CD4-positive, alpha-beta T cell treated with Interleukin-21 for 1 hour (primary cell): ENCODE measurements at regions not wholly inside any gene's neighbourhood (a gene's known extent, or its start where the extent isn't known, plus 50 kb on each side); places are given as distances from the start of the nearest gene placed in this dataset.

ENCODE experiments used
- DNase-seq: peaks from one replicate; pipeline ENCODE4 v3.0.0-alpha.2; 2020

GRCh38 chr5:5615569-5615968 lies 193.1 kb downstream of the ICE1 start:
- DNase-seq, result no peak

DNA sequence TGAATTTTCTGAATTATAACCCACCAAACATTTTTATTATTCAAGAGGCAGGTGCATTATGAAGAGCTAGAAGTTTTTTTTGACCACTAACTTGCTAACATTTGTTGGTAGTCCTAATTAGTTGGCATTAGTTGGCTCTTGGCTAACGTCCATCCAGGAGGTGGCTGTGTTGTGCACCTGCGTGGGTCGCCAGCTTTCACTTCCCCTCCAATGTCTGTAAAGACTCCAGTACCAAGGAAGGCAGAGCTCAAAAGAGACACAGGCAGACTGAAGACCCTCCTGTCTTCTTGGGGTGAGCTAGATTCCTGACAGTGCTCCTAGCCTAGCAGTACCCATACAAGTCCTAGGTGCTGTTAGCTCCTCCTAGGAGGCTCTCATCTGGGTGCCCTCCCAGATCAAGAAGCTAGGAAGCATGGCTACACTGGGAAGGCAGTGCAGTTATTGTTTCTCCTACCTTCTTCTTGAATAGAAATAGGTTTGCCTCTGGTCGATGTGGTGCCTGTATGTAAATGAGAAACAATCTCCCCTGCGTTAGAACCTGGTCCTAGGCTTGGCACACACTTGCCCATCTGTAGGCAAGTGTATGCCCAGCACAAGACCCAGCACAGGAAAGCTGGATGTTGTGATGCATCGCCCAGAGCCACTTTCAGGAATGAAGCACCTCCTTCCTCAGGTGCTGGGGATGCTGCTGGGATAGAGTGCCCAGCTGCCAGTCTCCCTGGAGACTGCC lies 190.9 kb downstream of the ICE1 start:
- DNase-seq, result no peak

GRCh38 chr5:5612096-5612495 lies 189.6 kb downstream of the ICE1 start:
- no peak for DNase-seq

GRCh38 chr5:5609935-5610334 lies 187.5 kb downstream of the ICE1 start:
- no peak for DNase-seq

- no peak for DNase-seq
Measured at GRCh38 chr5:5605170-5605764, 182.8 kb downstream of the ICE1 start.

DNA sequence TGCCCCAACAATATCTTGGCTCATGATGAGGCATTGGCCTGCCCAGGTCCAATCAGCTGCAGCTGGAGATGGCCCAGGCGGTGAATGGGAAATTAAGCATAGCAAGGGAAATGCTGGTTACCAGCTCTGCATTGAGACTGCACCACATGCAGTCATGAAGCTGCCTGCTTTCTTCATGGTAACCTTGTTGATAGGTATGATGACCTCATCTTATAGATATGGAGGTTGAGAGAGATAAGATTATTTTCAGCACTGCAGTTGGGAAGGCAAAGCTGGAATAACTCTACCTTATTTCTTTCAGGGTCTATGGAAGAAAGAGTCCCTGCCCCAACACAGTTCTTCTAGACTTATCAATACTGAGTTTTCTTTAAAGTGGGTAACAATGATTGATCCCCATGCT lies 180.1 kb downstream of the ICE1 start:
- no peak for DNase-seq

GRCh38 chr5:5598547-5599113 lies 176.2 kb downstream of the ICE1 start:
- DNase-seq, result no peak

DNA sequence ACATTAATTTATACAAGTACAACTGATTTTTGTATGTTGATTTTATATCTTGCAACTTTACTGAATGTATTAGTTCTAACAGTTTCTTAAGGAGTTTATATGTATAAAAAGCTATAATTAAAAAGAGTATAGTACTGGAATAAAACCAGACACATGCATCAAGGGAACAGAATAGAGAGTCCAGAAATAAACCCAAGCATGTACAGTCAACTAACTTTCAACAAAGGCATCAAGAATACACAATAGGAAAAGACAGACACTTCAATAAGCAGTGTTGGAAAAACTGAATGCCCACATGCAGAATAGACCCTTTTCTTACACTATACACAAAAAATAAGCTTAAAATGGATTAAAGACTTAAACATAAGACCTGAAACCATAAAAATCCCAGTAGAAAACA lies 170.9 kb downstream of the ICE1 start:
- DNase-seq, result no peak

GRCh38 chr5:5592541-5592940 lies 170.1 kb downstream of the ICE1 start:
- DNase-seq, result no peak

DNA sequence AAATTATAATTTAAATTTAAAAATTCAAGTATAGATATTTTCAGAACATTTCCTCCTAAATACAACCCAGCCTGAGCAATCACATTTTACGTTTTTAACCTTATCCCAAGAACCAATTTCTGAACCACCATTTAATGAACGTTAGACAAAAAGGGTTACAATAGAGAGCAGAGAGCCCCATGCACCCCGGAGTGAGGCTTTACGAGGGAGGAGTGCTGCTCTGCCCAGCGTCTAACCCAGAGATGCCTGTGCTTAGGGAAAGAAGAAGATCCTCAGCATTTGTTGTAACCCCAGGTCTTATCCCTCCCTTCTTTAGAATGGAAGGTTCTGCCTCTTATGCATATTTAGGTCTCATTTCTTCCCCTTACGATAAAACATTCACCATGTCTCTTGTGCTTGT lies 169.1 kb downstream of the ICE1 start:
- no peak for DNase-seq

DNA sequence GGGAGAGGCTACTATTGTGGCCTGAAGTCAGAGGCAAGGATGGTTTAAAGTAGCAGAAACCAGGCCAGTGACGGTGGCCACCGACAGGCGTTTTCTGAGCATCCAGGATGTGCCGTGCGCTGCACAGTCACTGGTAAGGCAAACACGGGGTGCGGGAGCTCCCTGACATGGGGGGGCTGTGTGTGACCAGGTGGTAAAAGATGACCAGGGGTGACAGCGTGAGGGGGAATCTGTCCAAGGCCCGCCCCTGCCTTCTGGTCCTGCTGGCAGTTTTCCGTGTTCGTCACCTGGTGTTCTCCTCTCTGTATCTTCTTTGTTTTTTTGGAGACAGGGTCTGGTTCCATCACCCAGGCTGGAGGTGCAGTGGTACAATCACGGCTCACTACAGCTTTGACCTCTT lies 167.4 kb downstream of the ICE1 start:
- DNase-seq, result no peak

DNA sequence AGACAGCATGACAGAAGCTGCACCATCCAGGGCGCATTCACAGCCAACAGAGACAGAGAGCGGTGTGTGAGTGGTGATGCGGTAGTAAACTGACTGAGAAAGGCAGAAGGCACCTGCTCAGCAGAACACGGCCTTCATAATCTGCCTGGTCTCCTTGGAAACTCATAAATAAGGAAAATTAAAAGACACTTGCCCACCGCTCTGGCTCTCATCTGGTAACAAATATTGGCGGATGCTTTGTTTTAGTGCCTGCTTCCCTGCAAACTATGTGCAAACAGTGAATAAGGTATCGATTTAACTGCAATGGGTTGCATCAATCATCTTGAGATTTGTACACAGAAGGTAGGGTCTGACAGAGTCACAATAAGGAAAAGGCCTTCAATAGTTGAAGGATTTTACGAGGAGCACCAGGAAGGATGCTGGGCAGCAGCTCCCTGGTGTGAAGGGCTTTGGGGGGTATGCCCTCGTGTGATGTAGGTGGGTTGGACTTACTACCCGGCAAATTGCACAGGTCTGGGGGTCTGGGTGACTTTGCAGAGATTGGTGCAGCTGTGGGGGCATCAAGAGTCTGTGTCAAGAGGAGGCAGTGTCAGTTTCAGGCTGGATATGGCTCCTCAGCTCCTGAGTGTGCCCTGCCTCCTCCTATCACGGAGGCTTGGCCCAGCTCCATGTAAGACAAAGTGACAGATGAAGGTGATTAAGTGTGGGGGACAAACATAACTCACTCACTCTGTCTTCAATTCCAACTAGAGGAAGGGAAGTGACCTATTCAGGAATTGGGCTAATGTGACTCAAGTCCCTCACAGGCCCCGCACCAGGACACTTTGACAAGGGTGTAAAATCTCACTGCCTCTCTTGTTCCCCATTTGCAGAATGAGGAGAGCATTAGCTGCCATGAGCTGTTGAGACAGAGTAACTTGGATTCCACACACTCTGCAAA lies 166.7 kb downstream of the ICE1 start:
- no peak for DNase-seq

DNA sequence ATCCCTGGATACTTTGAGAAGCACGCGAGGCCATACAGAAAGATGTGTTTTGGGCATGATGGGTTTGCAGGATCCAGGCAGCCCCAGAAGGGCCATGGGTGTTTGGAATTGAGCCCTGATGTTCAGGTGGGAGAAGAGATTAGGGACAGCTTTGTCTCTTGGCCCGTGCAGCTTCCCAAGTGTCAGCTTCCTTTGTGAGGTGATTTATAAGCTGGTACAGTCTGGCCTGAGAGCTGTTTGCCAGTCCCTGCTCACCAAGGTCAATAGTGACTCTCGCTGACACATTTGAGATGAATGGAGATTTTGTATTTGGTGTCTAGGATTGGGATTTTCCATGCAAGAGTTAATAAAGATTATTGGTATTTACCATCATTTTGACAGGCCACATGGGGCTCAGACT lies 165.9 kb downstream of the ICE1 start:
- no peak for DNase-seq

GRCh38 chr5:5587474-5587873 lies 165.0 kb downstream of the ICE1 start:
- no peak for DNase-seq

DNA sequence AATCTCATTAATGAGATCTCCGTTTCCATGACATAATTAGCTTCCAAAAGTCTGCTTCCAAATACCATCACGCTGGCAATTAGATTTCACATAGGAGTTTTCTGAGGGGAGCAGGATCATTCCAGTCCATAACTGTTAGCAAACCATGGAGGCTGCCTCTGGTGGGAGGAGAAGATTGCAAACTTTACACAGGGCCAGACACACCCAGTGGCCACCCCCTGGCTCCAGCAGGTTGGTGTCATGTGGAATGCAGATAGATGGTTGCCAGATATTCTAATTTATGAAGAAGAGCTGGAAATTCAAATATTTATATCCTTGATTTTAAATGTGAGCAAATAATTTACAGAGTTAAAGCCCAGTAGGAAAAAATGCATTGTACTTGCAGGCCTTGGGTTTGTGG lies 164.2 kb downstream of the ICE1 start:
- no peak for DNase-seq

GRCh38 chr5:5585751-5586341 lies 163.4 kb downstream of the ICE1 start:
- DNase-seq, result no peak

- no peak for DNase-seq
Measured at GRCh38 chr5:5584751-5585150, 162.3 kb downstream of the ICE1 start.

DNA sequence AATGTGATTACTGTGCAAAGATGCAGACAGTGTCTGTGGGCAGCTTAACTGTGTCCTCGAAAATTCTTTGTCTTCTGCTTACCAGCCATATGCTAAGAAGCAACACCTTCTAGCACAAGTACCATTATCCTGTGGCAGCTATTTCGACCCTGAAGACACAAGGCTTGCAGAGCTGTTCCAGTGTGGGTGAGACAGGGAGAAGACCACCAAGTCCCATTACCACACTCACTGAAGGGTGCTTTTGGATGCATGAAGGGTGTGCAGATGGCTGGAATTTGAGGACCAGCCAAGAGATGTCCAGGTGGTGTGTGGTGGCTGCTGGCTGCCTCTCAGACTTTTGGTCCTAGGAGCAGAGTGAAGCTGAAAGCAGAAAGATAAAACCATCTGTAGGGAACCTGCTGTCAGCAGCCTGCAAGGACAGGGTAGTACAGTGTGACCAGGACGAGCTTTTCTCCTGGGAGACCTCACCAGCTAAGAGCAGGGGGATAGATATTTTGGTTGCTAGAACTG lies 161.8 kb downstream of the ICE1 start:
- no peak for DNase-seq

DNA sequence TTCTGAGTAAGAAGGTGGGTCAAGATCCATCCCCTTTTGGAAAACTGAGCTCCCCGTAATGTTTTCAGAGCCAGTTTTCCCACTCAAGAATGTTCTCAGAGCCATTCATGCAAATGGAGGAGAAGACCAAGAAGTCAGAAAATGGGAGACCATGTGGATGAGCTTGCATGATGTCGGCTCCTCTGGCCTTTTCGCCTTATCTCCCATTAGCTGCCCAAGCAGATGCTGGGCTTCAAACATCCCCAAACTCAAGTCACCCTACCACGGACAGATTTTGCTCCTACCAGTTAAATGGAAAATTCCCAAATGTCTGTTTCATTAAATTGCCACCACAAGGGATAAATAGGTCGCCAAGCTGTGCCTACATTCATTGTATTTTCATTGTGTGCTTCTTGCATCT lies 161.4 kb downstream of the ICE1 start:
- DNase-seq, result no peak

DNA sequence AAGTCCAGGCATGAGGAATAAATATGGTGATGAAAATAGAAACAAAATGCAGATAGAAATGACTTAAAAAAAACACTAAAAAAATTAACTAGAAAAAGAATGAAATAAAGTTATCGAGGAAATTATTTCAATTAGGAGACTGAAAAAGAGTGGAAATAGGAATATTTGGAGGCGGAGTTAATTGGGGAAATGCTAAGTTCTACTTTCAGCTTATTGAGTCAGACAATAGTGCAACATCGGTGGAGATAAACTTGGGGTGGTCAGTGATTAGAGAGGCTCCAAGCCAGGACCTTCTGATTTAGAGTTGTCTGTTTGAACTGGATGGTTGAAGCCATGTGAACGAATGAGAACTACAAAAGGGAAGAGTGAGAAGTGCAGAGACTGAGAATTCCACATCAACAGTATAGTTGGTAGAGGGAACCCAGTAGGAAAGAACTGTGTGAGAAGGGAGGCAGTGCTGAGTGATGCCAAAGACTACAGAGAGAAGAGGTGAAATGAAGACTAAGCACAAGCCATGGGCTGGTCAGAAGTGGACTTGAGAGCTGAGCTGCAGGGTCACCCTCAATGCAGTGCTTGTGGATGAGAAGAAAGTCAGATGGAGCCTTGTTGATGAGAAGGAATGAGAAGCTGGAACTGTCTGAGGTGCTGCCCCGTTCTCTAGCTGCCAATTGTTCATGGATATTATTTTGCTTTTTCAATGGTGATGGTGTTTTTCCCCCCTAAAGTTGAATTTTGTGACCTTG lies 160.7 kb downstream of the ICE1 start:
- no peak for DNase-seq

- DNase-seq, result no peak
Measured at GRCh38 chr5:5581080-5581479, 158.6 kb downstream of the ICE1 start.

DNA sequence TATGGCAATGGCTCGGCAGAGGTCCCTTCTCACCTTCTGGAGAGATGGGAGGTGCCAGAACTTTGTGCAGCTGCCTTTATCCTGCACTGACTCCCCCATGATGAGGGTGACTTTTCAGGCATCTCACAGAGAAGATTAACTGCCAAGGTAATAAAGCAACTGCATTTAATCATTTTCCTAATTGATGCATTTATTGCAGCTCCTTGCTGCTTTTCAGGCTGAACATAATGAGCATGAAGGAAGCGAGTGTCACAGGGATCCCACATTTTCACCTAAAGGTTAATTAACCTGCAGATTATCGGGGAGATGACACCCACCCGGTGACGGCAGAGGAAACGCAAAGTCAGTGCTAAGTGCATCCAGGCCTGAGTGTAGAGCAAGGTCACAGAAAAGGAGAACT lies 154.3 kb downstream of the ICE1 start:
- DNase-seq, result no peak
